Stomach (tissue), 4 donors: ENCODE measurements at regions not wholly inside any gene's neighbourhood (a gene's known extent, or its start where the extent isn't known, plus 50 kb on each side); places are given as distances from the start of the nearest gene placed in this dataset.

ENCODE experiments used
- EP300 ChIP-seq: sonication (generic); formaldehyde crosslinking; IDR thresholded peaks from one replicate; pipeline ENCODE4 v1.6.1; 2017; ENCODE audit warnings: antibody characterized with exemption
- POLR2A ChIP-seq, 4 donors: fragments of 450-650 bp; IDR thresholded peaks; one replicate each; pipeline ENCODE4 v1.6.1; 2016; ENCODE audit warnings: antibody characterized with exemption in 4 of 4, control low read depth in 2 of 4, mild to moderate bottlenecking in 1 of 4, moderate library complexity in 1 of 4
- POLR2AphosphoS5 ChIP-seq, 3 donors: sonication (generic); formaldehyde crosslinking; IDR thresholded peaks; one replicate each; pipeline ENCODE4 v1.6.1; 2016; ENCODE audit warnings: antibody characterized with exemption in 3 of 3
- TF ChIP-seq, protein P1 (sequence below), 7 experiments: fragments of 450-650 bp in 4 of 7; fragments of 200-600 bp in 3 of 7; sonication (generic) in 3 of 7; IDR thresholded peaks; one replicate each; pipeline ENCODE4 v1.5.1; 2016 to 2019; ENCODE audit warnings: antibody characterized with exemption in 7 of 7, control low read depth in 2 of 7, mild to moderate bottlenecking in 1 of 7

DNA sequence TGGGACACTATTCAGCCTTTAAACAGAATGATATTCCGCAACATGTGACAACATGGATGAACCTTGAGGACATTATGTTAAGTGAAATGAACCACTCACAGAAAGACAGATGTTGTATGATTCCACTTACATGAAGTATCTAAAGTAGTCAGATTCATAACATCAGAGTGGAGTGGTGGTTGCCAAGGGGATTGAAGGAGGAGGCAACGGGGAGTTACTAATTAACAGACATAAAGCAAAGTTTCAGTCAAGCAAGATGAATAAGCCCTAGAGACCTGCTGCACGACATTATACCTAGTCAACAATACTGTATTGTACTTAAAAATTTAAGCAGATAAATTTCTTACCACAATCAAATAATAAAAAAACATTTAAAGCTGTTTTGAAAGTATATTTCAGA, 105.0 kb upstream of the NR0B1 start:
- no peak for TF ChIP-seq EP300
- TF ChIP-seq, protein P1, sequence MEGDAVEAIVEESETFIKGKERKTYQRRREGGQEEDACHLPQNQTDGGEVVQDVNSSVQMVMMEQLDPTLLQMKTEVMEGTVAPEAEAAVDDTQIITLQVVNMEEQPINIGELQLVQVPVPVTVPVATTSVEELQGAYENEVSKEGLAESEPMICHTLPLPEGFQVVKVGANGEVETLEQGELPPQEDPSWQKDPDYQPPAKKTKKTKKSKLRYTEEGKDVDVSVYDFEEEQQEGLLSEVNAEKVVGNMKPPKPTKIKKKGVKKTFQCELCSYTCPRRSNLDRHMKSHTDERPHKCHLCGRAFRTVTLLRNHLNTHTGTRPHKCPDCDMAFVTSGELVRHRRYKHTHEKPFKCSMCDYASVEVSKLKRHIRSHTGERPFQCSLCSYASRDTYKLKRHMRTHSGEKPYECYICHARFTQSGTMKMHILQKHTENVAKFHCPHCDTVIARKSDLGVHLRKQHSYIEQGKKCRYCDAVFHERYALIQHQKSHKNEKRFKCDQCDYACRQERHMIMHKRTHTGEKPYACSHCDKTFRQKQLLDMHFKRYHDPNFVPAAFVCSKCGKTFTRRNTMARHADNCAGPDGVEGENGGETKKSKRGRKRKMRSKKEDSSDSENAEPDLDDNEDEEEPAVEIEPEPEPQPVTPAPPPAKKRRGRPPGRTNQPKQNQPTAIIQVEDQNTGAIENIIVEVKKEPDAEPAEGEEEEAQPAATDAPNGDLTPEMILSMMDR (IDR thresholded peaks at IDR 0.05): no peak
- no peak for TF ChIP-seq POLR2AphosphoS5 (IDR thresholded peaks at IDR 0.05)
- no peak for TF ChIP-seq POLR2A (IDR thresholded peaks at IDR 0.05)
